ENCODE measurements at regions not wholly inside any gene's neighbourhood (a gene's known extent, or its start where the extent isn't known, plus 50 kb on each side); places are given as distances from the start of the nearest gene placed in this dataset.

GRCh38 chr17:77523540-77523939 is 382.8 kb downstream of the SEC14L1 start:
- ChIA-PET POLR2A (interaction anchor here (0.6 kb wide), 1 partner anchor 19 kb away, joined by 3 read pairs; no protein-coding TSS in a partner anchor), CTCF (interaction anchor here (2.9 kb wide), 1 partner anchor 19 kb away, joined by 10 read pairs; no protein-coding TSS in a partner anchor)
- TF ChIP-seq, protein P1, sequence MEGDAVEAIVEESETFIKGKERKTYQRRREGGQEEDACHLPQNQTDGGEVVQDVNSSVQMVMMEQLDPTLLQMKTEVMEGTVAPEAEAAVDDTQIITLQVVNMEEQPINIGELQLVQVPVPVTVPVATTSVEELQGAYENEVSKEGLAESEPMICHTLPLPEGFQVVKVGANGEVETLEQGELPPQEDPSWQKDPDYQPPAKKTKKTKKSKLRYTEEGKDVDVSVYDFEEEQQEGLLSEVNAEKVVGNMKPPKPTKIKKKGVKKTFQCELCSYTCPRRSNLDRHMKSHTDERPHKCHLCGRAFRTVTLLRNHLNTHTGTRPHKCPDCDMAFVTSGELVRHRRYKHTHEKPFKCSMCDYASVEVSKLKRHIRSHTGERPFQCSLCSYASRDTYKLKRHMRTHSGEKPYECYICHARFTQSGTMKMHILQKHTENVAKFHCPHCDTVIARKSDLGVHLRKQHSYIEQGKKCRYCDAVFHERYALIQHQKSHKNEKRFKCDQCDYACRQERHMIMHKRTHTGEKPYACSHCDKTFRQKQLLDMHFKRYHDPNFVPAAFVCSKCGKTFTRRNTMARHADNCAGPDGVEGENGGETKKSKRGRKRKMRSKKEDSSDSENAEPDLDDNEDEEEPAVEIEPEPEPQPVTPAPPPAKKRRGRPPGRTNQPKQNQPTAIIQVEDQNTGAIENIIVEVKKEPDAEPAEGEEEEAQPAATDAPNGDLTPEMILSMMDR (IDR thresholded peaks at IDR 0.05; ENCODE audit: insufficient read depth, low read length, missing control alignments): no peak
- DNase-seq (ENCODE audit: low read depth, low spot score): no peak
- H3K4me3 ChIP-seq (ENCODE audit: low read depth, low read length): no peak overlapping the region

DNA sequence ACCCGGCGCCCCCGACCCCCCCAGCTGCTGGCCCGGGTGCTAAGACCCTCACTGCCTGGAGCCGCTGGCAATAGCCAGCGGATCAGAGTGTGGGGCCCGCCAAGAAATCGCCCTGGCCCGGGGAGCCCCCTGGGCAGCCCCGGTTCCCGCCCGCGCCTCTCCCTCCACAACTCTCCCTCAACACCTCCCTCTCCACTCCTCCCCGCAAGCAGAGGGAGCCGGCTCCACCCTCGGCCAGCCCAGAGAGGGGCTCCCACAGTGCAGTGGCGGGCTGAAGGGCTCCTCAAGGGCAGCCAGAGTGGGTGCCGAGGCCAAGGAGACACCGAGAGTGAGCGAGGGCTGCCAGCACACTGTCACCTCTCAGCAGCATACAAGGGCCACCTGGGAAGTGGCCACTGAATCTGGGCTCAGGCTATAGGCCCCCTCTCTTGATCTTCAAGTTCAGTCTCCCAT is 385.5 kb downstream of the SEC14L1 start:
- no peak overlapping the region for H3K4me3 ChIP-seq (ENCODE audit: low read depth, low read length)
- DNase-seq (ENCODE audit: low read depth, low spot score): no peak
- ChIA-PET POLR2A (no interaction called here), CTCF (interaction anchor here (2.9 kb wide), 1 partner anchor 16 kb away, joined by 10 read pairs; no protein-coding TSS in a partner anchor)
- TF ChIP-seq, protein P1 (IDR thresholded peaks at IDR 0.05; ENCODE audit: insufficient read depth, low read length, missing control alignments): no peak

DNA sequence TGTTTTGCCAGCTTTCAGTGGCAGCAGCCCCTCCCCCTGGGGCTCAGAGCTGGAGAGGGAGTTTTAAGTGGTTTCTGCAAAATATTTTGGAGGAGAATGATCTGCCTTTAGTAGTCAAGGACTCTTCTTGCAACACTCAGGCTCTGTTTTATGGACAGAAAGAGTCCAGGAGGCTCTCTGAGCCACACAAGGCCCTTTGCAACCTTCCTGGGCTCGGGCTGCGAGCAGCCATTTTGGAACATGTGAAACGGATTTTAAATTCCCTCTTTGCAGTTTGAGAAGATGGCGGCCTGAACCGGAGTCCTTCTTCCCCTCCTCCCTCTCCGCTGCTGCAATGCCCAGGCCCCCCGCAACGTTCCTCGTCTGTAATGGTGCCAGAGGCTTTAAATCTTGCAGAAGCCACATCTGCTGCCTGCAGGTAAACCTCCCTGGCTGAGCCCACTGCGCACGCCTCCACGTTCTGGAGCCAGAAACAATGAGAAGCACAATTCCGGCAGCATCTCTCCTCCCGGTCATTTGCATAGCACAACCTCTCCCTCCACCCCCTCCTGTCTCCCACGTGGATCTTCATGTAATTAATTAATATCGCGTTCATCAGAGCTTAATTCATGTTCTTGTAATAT is 386.1 kb downstream of the SEC14L1 start:
- DNase-seq (ENCODE audit: low read depth, low spot score): no peak
- no peak overlapping the region for H3K4me3 ChIP-seq (ENCODE audit: low read depth, low read length)
- ChIA-PET POLR2A (no interaction called here), CTCF (interaction anchor here (0.8 to 2.9 kb wide), 2 partner anchors 8 to 487 kb away, joined by 4 to 11 read pairs; no protein-coding TSS in a partner anchor)
- TF ChIP-seq, protein P1 (IDR thresholded peaks at IDR 0.05; ENCODE audit: insufficient read depth, low read length, missing control alignments): no peak

GRCh38 chr17:77527409-77527808 is 386.6 kb downstream of the SEC14L1 start:
- POLR2A ChIA-PET: no interaction called here
- no peak overlapping the region for H3K4me3 ChIP-seq (ENCODE audit: low read depth, low read length)
- DNase-seq (ENCODE audit: low read depth, low spot score): no peak
- CTCF ChIA-PET: interaction anchor here (0.8 to 2.9 kb wide), 2 partner anchors 9 to 486 kb away, joined by 4 to 11 read pairs; no protein-coding TSS in a partner anchor
- TF ChIP-seq, protein P1 (IDR thresholded peaks at IDR 0.05; ENCODE audit: insufficient read depth, low read length, missing control alignments): no peak

- POLR2A ChIA-PET: no interaction called here
- CTCF ChIA-PET: interaction anchor here (0.8 to 2.9 kb wide), 4 partner anchors 9 to 486 kb away, joined by 3 to 11 read pairs (median 4); no protein-coding TSS in a partner anchor
- peak overlapping the region; percentile 51 for H3K4me3 ChIP-seq (ENCODE audit: low read depth, low read length)
- DNase-seq (ENCODE audit: low read depth, low spot score): no peak
- TF ChIP-seq, protein P1 (IDR thresholded peaks at IDR 0.05; ENCODE audit: insufficient read depth, low read length, missing control alignments): no peak
Measured at GRCh38 chr17:77527836-77528505, 387.2 kb downstream of the SEC14L1 start.

Data from AG04449 (cell line).